ENCODE measurements at regions not wholly inside any gene's neighbourhood (a gene's known extent, or its start where the extent isn't known, plus 50 kb on each side); places are given as distances from the start of the nearest gene placed in this dataset.

- Mint-ChIP-seq H3K9me3 (ENCODE audit: unreplicated experiment) (no peaks in the 10 kb centered on the region), H3K27ac (ENCODE audit: unreplicated experiment) (no peak overlapping the region), H3K4me1 (ENCODE audit: unreplicated experiment) (no peaks in the 10 kb centered on the region), H3K36me3 (ENCODE audit: unreplicated experiment) (no peaks in the 10 kb centered on the region), H3K27me3 (ENCODE audit: unreplicated experiment) (peaks cover 37% of the 10 kb centered on the region), H3K4me3 (ENCODE audit: unreplicated experiment) (no peak overlapping the region)
- DNase-seq (ENCODE audit: extremely low spot score, unreplicated experiment), result no peak
- no peak for TF ChIP-seq CTCF (IDR thresholded peaks at IDR 0.05)
Measured at GRCh38 chr2:41482659-41483058, 565.2 kb upstream of the PKDCC start.

- Mint-ChIP-seq H3K4me1 (ENCODE audit: unreplicated experiment) (no peaks in the 10 kb centered on the region), H3K27ac (ENCODE audit: unreplicated experiment) (no peak overlapping the region), H3K36me3 (ENCODE audit: unreplicated experiment) (no peaks in the 10 kb centered on the region), H3K27me3 (ENCODE audit: unreplicated experiment) (peaks cover 35% of the 10 kb centered on the region), H3K4me3 (ENCODE audit: unreplicated experiment) (no peak overlapping the region), H3K9me3 (ENCODE audit: unreplicated experiment) (no peaks in the 10 kb centered on the region)
- TF ChIP-seq CTCF (IDR thresholded peaks at IDR 0.05), result no peak
- no peak for DNase-seq (ENCODE audit: extremely low spot score, unreplicated experiment)
Measured at GRCh38 chr2:41483226-41483625, 564.6 kb upstream of the PKDCC start.

GRCh38 chr2:41483982-41484857, 563.6 kb upstream of the PKDCC start:
- Mint-ChIP-seq H3K27ac (ENCODE audit: unreplicated experiment) (no peak overlapping the region), H3K4me3 (ENCODE audit: unreplicated experiment) (no peak overlapping the region), H3K27me3 (ENCODE audit: unreplicated experiment) (peaks cover 26% of the 10 kb centered on the region), H3K36me3 (ENCODE audit: unreplicated experiment) (no peaks in the 10 kb centered on the region), H3K4me1 (ENCODE audit: unreplicated experiment) (peaks cover 3% of the 10 kb centered on the region), H3K9me3 (ENCODE audit: unreplicated experiment) (no peaks in the 10 kb centered on the region)
- no peak for TF ChIP-seq CTCF (IDR thresholded peaks at IDR 0.05)
- no peak for DNase-seq (ENCODE audit: extremely low spot score, unreplicated experiment)

GRCh38 chr2:41484858-41485234, 563.0 kb upstream of the PKDCC start:
- H3K27me3 Mint-ChIP-seq (ENCODE audit: unreplicated experiment), result peaks cover 28% of the 10 kb centered on the region
- H3K36me3 Mint-ChIP-seq (ENCODE audit: unreplicated experiment), result no peaks in the 10 kb centered on the region
- no peak overlapping the region for H3K4me3 Mint-ChIP-seq (ENCODE audit: unreplicated experiment)
- no peak for TF ChIP-seq CTCF (IDR thresholded peaks at IDR 0.05)
- no peak for DNase-seq (ENCODE audit: extremely low spot score, unreplicated experiment)
- no peak overlapping the region for H3K27ac Mint-ChIP-seq (ENCODE audit: unreplicated experiment)
- no peaks in the 10 kb centered on the region for H3K9me3 Mint-ChIP-seq (ENCODE audit: unreplicated experiment)
- H3K4me1 Mint-ChIP-seq (ENCODE audit: unreplicated experiment), result peaks cover 3% of the 10 kb centered on the region

GRCh38 chr2:41486948-41487347, 560.9 kb upstream of the PKDCC start:
- Mint-ChIP-seq H3K27ac (ENCODE audit: unreplicated experiment) (no peak overlapping the region), H3K4me3 (ENCODE audit: unreplicated experiment) (no peak overlapping the region), H3K36me3 (ENCODE audit: unreplicated experiment) (no peaks in the 10 kb centered on the region), H3K9me3 (ENCODE audit: unreplicated experiment) (no peaks in the 10 kb centered on the region), H3K27me3 (ENCODE audit: unreplicated experiment) (peaks cover 19% of the 10 kb centered on the region), H3K4me1 (ENCODE audit: unreplicated experiment) (peaks cover 3% of the 10 kb centered on the region)
- no peak for TF ChIP-seq CTCF (IDR thresholded peaks at IDR 0.05)
- DNase-seq (ENCODE audit: extremely low spot score, unreplicated experiment), result no peak
